GM12878 (cell line): ENCODE measurements at regions not wholly inside any gene's neighbourhood (a gene's known extent, or its start where the extent isn't known, plus 50 kb on each side); places are given as distances from the start of the nearest gene placed in this dataset.

Source experiments
- ATAC-seq: fragments of 200-7000 bp; cut with Tn5 transposase; 3 replicates; pipeline ENCODE4 v1.9.1; 2020; ENCODE audit warnings: mild to moderate bottlenecking, moderate library complexity
- BruUV-seq: library from RNA; stranded (reverse); fragments of 400-500 nt; replicated peaks from 2 replicates; lab custom pipeline; 2021; lab: Mats Ljungman, UMichigan
- CTCF ChIA-PET: fragments of 300-600 bp; sonication (Branson Sonifier 250); formaldehyde crosslinking; extraction: SDS; loops from one replicate; lab custom pipeline; 2021; ENCODE audit warnings: inconsistent platforms; lab: Yijun Ruan, JAX
- POLR2A ChIA-PET: fragments of 350-600 bp; formaldehyde crosslinking; extraction: SDS; loops from one replicate; lab custom pipeline; 2021; ENCODE audit warnings: inconsistent platforms; lab: Charles Lee
- RAD21 ChIA-PET: fragments of 300-600 bp; sonication (Branson Sonifier 250); formaldehyde crosslinking; loops from one replicate; lab custom pipeline; 2023; ENCODE audit warnings: antibody characterized with exemption; ENCODE audit not compliant: unreplicated experiment; lab: Charles Lee
- SMC1A ChIA-PET: fragments of 300-600 bp; sonication (Branson Sonifier 250); formaldehyde crosslinking; loops from one replicate; lab custom pipeline; 2023; ENCODE audit not compliant: unreplicated experiment, uncharacterized antibody; lab: Charles Lee
- DNase-seq: peaks from one replicate; pipeline ENCODE4 v3.0.0-alpha.2; 2011; ENCODE audit warnings: low read depth, low spot score
- FAIRE-seq: peaks from 3 replicates; lab custom pipeline; 2011; peaks lifted over from hg19 to GRCh38; lab: Jason Lieb, UNC
- H2AFZ ChIP-seq: 2 replicates; pipeline ENCODE4 v1.6.0; 2011; ENCODE audit warnings: low read depth, low read length, control low read depth; ENCODE audit not compliant: control insufficient read depth
- H3K27ac ChIP-seq: 2 replicates; pipeline ENCODE4 v1.5.1; 2011; ENCODE audit warnings: control low read depth; ENCODE audit not compliant: control insufficient read depth, insufficient read depth
- H3K27me3 ChIP-seq, 2 experiments: replicated peaks in 1 of 2; 2 replicates each; pipeline versions ENCODE4 v1.6.0 to v1.6.1; 2011; ENCODE audit warnings: low read length in 1 of 2; ENCODE audit not compliant: control insufficient read depth in 2 of 2, insufficient read depth in 2 of 2
- H3K36me3 ChIP-seq, 2 experiments: 2 replicates each; pipeline ENCODE4 v1.5.1; 2011; ENCODE audit warnings: low read length in 1 of 2; ENCODE audit not compliant: control insufficient read depth in 2 of 2, insufficient read depth in 2 of 2
- H3K4me1 ChIP-seq: 2 replicates; pipeline ENCODE4 v1.6.1; 2011; ENCODE audit warnings: mild to moderate bottlenecking, low read length, moderate library complexity, mixed read lengths; ENCODE audit not compliant: control insufficient read depth, insufficient read depth
- H3K4me2 ChIP-seq: 2 replicates; pipeline ENCODE4 v1.6.0; 2011; ENCODE audit warnings: control low read depth; ENCODE audit not compliant: control insufficient read depth, insufficient read depth
- H3K4me3 ChIP-seq: fragments of 200-600 bp; sonication (generic); 2 replicates; pipeline ENCODE4 v1.5.1; 2016
- H3K79me2 ChIP-seq: 2 replicates; pipeline ENCODE4 v1.6.0; 2011; ENCODE audit warnings: low read length; ENCODE audit not compliant: control insufficient read depth, insufficient read depth
- H3K9ac ChIP-seq: 2 replicates; pipeline ENCODE4 v1.8.0; 2011; ENCODE audit warnings: low read length, control low read depth, mixed read lengths; ENCODE audit not compliant: control insufficient read depth, insufficient read depth
- H3K9me3 ChIP-seq: replicated peaks from 3 replicates; pipeline ENCODE4 v1.5.1; 2011; ENCODE audit warnings: mild to moderate bottlenecking, low read length; ENCODE audit not compliant: control insufficient read depth, insufficient read depth
- H4K20me1 ChIP-seq: 2 replicates; pipeline ENCODE4 v1.6.0; 2011; ENCODE audit not compliant: control insufficient read depth, insufficient read depth
- CHD1 ChIP-seq: IDR thresholded peaks from 2 replicates; pipeline ENCODE4 v1.6.1; 2012; ENCODE audit warnings: low read depth, low read length, improper control_type of control experiment
- HDAC6 ChIP-seq: fragments of 200-600 bp; sonication (generic); IDR thresholded peaks from one replicate; pipeline ENCODE4 v1.8.0; 2017; ENCODE audit warnings: antibody characterized with exemption; ENCODE audit not compliant: unreplicated experiment
- NRF1 ChIP-seq: conservative IDR thresholded peaks from 2 replicates; pipeline ENCODE4 v1.6.1; 2011; ENCODE audit warnings: mild to moderate bottlenecking, low read depth, low read length, improper control_type of control experiment
- RELA ChIP-seq: fragments of 450-650 bp; IDR thresholded peaks from 2 replicates; pipeline ENCODE4 v1.8.0; 2014; ENCODE audit warnings: borderline replicate concordance; ENCODE audit not compliant: partially characterized antibody
- RFX5 ChIP-seq: IDR thresholded peaks from 2 replicates; pipeline ENCODE4 v1.6.1; 2011; ENCODE audit warnings: low read depth, low read length, improper control_type of control experiment
- STAT3 ChIP-seq: IDR thresholded peaks from 2 replicates; pipeline ENCODE4 v1.6.1; 2011; ENCODE audit warnings: low read depth, low read length, improper control_type of control experiment
- ZBED1 ChIP-seq: IDR thresholded peaks from 2 replicates; pipeline ENCODE4 v1.6.1; 2016; ENCODE audit warnings: borderline replicate concordance
- ZBTB33 ChIP-seq: fragments of 450-650 bp; IDR thresholded peaks from 2 replicates; pipeline ENCODE4 v1.6.1; 2017; ENCODE audit warnings: mild to moderate bottlenecking
- WGBS: methylation state at CpG from one replicate; pipeline ENCODE4 v1.1.6; 2016; ENCODE audit warnings: low lambda C conversion rate; ENCODE audit not compliant: insufficient replicate concordance, insufficient coverage; ENCODE audit errors: missing lambda C conversion rate; 5-methylcytosine and 5-hydroxymethylcytosine counted together
- in situ Hi-C: fragments of 300-500 bp; cut with MboI; formaldehyde crosslinking; loops from 9 replicates; pipeline ENCODE4 v1.14.3; 2018; ENCODE audit warnings: mixed read lengths
- intact Hi-C: fragments of 100-400 bp; cut with micrococcal nuclease; formaldehyde crosslinking; loops from one replicate; pipeline ENCODE4 v1.14.2; 2022; ENCODE audit not compliant: unreplicated experiment

GRCh38 chr15:27671819-27672437 is 427.2 kb downstream of the OCA2 start:
- no TSS peak for BruUV-seq
- Histone ChIP-seq H3K4me1 (no peaks in the 10 kb centered on the region), H3K27me3 (no peaks in the 10 kb centered on the region), H3K9me3 (no peaks in the 10 kb centered on the region; the same call in 2 of the 3 replicates), H3K4me3 (no peak overlapping the region), H3K36me3 (no peaks in the 10 kb centered on the region), H3K9ac (no peak overlapping the region), H3K79me2 (no peaks in the 10 kb centered on the region), H4K20me1 (no peaks in the 10 kb centered on the region), H3K27ac (no peak overlapping the region), H3K4me2 (no peak overlapping the region), H2AFZ (no peak overlapping the region)
- POLR2A ChIA-PET: no interaction called here
- CTCF ChIA-PET: no interaction called here
- DNase-seq: no peak
- SMC1A ChIA-PET: no interaction called here
- TF ChIP-seq ZBED1: no peak
- no peak for TF ChIP-seq CHD1
- TF ChIP-seq RELA: no peak
- no peak for TF ChIP-seq STAT3
- no peak for TF ChIP-seq HDAC6
- TF ChIP-seq NRF1: no peak
- no peak for TF ChIP-seq ZBTB33
- no peak for TF ChIP-seq RFX5
- intact Hi-C loops: no loop called here
- in situ Hi-C loops: no loop called here
- 26% methylated on average over 13 of the region's 13 CpGs for WGBS
- RAD21 ChIA-PET: interaction anchor here (0.7 kb wide), 1 partner anchor 156 kb away, joined by 3 read pairs; no protein-coding TSS in a partner anchor
- no peak for ATAC-seq
- no peak for FAIRE-seq
